CD4-positive, alpha-beta T cell treated with Interleukin-6 for 4 hours (primary cell): ENCODE measurements at regions not wholly inside any gene's neighbourhood (a gene's known extent, or its start where the extent isn't known, plus 50 kb on each side); places are given as distances from the start of the nearest gene placed in this dataset.
"Not testable (repeated sequence)": the region's sequence is repeated elsewhere in the genome, so short reads cannot be mapped to it uniquely, and the experiment has no call there.

ENCODE experiments used
- DNase-seq: peaks from one replicate; pipeline ENCODE4 v3.0.0-alpha.2; 2020; ENCODE audit warnings: mixed read lengths

- DNase-seq: no peak
These were observed 737.7 kb downstream of the NLGN4X start for GRCh38 chrX:5490786-5491563.

DNA sequence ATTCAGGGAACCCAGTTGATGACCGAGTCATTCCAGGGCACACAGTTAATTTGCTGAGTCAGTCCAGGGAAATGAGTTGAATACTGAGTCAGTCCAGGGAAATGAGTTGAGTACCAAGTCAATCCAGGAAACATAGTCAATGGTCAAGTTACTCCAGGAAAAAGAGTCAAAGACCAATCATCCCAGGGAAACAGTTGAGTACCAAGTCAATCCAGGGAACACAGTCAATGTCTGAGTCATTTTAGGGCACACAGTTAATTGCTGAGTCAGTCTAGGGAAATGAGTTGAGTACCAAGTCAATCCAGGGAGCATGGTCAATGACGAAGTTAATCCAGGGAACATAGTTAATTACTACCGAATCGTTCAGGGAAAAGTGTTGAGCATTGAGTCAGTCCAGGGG lies 754.4 kb downstream of the NLGN4X start:
- DNase-seq: no peak

- no peak for DNase-seq
These were observed 770.3 kb downstream of the NLGN4X start for GRCh38 chrX:5458300-5458842.

- DNase-seq: no peak
These were observed 779.3 kb downstream of the NLGN4X start for GRCh38 chrX:5449323-5449722.

GRCh38 chrX:5431823-5432222 lies 796.8 kb downstream of the NLGN4X start:
- no peak for DNase-seq

GRCh38 chrX:5425119-5425518 lies 803.5 kb downstream of the NLGN4X start:
- no peak for DNase-seq

DNA sequence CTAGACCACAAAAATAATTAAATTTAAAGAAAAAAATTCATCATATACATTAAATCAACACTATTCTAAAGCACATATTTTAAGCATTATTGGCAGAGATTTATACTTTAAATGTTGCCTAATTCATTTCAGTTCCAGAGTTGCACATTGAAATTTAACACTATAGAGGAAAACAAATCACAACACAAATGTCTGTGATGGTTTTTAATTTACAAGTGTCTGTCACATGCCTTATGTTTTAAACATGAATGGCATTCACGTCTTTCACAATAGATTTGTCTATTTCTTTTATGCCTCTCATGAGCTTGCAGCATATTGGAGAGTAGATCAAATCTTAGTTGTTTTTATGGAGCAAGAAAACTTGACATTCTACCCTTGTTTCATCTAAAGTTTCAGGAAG lies 811.3 kb downstream of the NLGN4X start:
- DNase-seq: no peak

- DNase-seq: no peak
These were observed 812.9 kb downstream of the NLGN4X start for GRCh38 chrX:5415738-5416137.

DNA sequence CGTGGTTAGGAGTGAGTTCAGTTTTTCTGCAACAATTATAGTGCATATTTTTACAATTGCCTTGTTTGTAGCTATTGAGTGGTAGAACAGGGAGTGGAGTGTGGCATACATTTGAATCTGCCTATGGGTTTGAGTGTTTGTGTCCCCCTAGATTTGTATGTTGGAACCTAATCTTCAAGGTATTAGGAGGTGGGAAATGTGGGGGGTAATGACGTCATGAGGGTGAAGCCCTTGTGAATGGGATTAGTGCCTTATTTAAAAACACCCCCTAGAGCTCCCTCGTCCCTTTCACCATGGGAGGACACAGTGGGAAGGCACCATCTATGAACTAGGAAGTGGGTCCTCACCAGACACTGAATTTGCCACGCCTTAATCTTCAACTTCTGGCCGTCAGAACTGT lies 819.6 kb downstream of the NLGN4X start:
- DNase-seq: no peak

DNA sequence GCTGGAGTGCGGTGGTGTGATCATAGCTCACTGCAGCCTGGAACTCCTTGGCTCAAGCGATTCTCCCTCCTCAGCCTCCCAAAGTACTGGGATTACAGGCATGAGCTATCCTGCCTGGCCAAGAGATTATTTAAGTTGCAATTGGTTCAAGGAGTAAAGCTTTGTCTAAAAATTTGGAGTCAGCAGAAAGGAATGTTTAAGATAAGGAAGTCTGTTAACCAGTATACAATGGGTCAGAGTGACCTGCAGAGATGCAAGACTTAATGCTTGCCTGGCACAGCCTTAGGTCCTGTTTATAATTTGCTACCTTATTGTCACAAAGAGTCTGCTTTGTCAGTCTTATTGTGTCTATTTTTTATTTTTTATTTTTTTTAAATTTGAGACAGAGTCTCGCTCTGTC lies 826.2 kb downstream of the NLGN4X start:
- DNase-seq: no peak

DNA sequence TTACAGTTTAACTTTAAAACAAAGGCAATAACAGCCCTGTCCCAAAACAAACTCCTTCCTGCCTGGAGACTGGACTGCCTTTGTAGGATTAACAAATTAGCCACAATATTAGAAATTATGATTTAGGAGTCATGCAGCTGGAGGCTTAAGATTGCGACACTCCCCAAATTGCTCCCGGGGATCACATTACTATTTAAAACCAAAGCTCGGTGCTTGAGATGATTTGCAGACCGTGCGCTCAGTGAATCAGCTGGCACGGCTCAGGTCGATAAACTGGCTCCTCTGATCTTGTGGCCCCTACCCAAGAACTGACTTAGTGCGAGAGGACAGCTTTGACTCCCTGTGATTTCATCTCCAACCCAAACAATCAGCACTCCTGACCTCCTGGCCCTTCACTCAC lies 829.3 kb downstream of the NLGN4X start:
- no peak for DNase-seq

- no peak for DNase-seq
These were observed 831.3 kb downstream of the NLGN4X start for GRCh38 chrX:5397409-5397808.

- no peak for DNase-seq
These were observed 838.3 kb downstream of the NLGN4X start for GRCh38 chrX:5390376-5390775.

GRCh38 chrX:5388087-5388486 lies 840.6 kb downstream of the NLGN4X start:
- DNase-seq: no peak

DNA sequence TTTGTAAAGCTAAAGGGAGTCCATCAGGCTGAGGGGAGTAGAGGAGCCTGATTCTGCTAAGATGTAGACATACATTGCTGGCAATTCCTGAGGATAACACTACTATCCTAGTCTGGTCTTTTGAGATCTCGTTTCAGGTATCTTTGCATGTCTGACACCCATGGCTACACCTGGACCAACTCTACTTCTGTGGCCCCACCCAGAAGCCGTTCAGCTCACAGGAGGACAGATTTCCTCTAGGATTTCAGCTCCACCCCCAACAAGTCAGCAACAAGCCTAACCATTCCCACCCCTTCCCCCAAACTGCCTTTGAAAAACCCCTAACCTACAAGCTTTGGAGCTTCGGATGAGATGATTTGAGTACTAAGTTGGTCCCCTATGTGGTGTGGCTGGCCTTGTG lies 848.2 kb downstream of the NLGN4X start:
- DNase-seq: no peak

GRCh38 chrX:5341902-5342301 lies 886.8 kb downstream of the NLGN4X start:
- no peak for DNase-seq

DNA sequence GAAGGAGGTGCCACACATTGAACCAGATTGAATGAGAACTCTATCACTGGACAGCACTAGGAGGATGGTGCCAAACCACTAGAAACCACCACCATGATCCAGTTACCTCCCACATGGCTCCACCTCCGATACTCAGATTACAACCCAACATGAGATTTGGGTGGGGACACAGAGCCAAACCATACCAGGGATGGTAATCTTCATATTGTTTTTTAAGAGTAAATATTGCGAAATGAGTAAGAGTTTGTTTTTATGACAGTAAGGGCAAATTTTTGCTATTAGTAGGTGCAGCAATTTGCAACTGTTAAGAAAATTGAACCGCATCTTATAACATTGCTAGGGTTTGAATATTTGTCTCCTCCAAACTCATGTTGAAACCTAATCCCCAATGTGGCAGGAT lies 891.5 kb downstream of the NLGN4X start:
- DNase-seq: no peak

- DNase-seq: no peak
These were observed 904.1 kb downstream of the NLGN4X start for GRCh38 chrX:5324546-5324945.

GRCh38 chrX:5314148-5314547 lies 914.5 kb downstream of the NLGN4X start:
- no peak for DNase-seq

- no peak for DNase-seq
These were observed 921.3 kb downstream of the NLGN4X start for GRCh38 chrX:5307416-5307815.

DNA sequence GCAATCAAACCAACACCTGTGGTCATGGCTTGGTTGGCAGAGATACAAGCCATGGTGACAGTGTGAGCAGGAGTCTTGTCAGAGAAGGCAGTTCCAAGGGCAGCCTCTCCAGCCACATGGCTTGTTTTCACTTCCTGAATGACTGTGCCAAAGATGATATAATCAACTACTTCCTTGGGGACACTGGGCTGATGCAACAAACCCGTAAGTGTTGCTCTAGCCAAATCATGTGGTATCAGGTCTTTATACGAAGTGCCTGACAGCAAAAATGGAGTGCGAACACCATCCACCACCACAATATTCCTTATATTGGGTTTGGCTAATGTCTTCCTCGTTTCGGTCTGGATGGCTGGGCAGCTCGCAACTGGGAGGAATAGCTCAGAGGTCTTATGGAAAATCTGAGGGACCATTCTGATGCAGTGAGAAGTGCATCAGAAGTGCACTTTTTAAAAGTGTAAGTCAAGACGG lies 922.0 kb downstream of the NLGN4X start:
- no peak for DNase-seq

DNA sequence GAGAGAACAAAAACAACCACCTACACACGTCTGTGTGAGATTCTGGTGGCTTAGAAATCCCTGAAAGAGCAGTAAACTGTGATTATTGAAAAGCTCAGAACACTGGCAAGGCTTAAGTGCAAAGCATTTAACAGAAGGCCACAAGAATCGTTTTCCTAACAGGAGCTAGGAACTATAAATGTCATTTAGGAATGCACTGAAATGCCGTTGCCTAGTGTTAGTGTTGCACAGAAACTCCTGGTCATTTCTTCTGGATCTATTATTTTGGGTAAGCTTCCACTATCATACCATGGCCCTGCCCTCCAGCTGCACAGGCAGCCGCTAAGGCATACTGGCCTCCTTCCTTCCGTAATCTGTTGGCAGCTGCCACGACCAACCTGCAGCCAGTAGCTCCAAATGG lies 923.2 kb downstream of the NLGN4X start:
- no peak for DNase-seq

- no peak for DNase-seq
These were observed 933.7 kb downstream of the NLGN4X start for GRCh38 chrX:5295004-5295403.

DNA sequence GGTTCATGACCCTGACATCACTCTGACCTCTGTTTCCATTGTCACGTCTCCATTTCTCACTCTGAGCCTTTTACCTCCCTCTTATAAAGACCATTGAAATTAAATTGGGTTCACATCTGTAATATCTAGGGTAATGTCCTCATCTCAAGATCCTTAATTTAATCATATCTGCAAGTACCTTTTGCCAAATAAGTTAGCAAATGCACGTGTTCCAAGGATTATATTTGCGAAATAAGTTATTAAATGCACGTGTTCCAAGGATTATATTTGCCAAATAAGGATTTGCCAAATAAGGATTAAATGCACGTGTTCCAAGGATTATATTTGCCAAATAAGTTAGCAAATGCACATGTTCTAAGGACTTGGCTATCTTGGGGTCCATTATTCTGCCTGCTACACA lies 938.0 kb downstream of the NLGN4X start:
- DNase-seq: no peak

GRCh38 chrX:5289949-5290348 lies 938.7 kb downstream of the NLGN4X start:
- not testable (repeated sequence) for DNase-seq
